ENCODE measurements at regions not wholly inside any gene's neighbourhood (a gene's known extent, or its start where the extent isn't known, plus 50 kb on each side); places are given as distances from the start of the nearest gene placed in this dataset.
"Not testable (repeated sequence)": the region's sequence is repeated elsewhere in the genome, so short reads cannot be mapped to it uniquely, and the experiment has no call there.

DNA sequence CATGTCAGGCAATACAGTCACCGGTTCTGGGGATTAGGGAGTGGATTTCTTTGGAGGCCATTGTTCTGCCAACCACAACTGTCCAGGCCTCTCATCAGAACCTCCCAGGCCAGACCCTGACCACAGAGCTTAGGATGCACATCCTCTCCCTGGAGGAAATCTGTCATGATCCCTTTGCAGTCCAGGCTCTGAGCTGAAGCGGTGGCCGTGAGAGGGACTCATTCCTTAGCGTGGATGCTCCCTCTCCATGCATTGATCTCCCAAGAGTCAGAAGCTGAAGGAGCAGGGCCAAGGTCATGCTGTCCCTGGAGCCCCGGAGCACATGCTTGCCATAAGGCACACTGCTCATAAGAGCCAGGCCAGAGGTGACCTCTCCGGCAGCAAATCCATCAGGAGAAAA lies 181.4 kb downstream of the COPRS start:
- Histone ChIP-seq H3K9me3 (no peaks in the 10 kb centered on the region), H3K4me1 (peaks cover 4% of the 10 kb centered on the region), H3K36me3 (ENCODE audit: insufficient read depth in 1 of 2, low read depth in 1 of 2) (no peaks in the 10 kb centered on the region), H3K4me3 (no peak overlapping the region), H3K27ac (no peak overlapping the region), H3K27me3 (ENCODE audit: insufficient read depth in 3 of 3, low read length in 2 of 3) (peaks cover 0 to 10% (median 0%) of the 10 kb centered on the region in 3 donors)
- intact Hi-C loops (cut with DNase I): no loop called here
- no peak for TF ChIP-seq CTCF (IDR thresholded peaks at IDR 0.05)
- ATAC-seq (no peak), DNase-seq (no peak)
- 47 to 64% (median 47%) methylated on average over 6 of the region's 6 CpGs for WGBS, 3 donors

DNA sequence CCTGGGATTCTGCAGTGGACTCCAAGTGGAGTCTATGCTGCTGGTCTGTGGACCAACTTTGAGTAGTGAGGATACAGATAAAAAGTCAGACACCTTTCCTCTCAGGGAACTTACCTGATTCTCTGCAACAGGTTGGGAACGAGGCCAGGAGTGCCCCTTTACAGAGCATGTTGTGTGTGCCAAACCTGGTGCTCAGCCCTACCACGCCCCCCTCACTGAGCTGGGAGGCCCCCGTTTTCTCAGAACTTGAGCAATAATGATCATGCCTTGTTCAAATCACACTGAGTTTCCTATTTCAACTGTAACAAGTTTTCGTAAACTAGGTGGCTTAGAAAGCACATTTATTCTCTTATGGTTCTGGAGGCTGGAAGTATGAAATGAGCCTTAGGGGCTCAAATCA lies 182.0 kb downstream of the COPRS start:
- H3K4me1 ChIP-seq: peaks cover 4% of the 10 kb centered on the region
- peaks cover 0 to 10% (median 0%) of the 10 kb centered on the region in 3 donors for H3K27me3 ChIP-seq (ENCODE audit: insufficient read depth in 3 of 3, low read length in 2 of 3)
- no peak for TF ChIP-seq CTCF (IDR thresholded peaks at IDR 0.05)
- H3K4me3 ChIP-seq: no peak overlapping the region
- WGBS, 3 donors: 89 to 96% (median 91%) methylated on average over 4 of the region's 4 CpGs
- no peak for DNase-seq
- H3K9me3 ChIP-seq: no peaks in the 10 kb centered on the region
- ATAC-seq: no peak
- intact Hi-C loops (cut with DNase I): no loop called here
- H3K36me3 ChIP-seq (ENCODE audit: insufficient read depth in 1 of 2, low read depth in 1 of 2): no peaks in the 10 kb centered on the region
- H3K27ac ChIP-seq: no peak overlapping the region

- H3K4me1 ChIP-seq; ATAC-seq; intact Hi-C loops (cut with DNase I); H3K9me3 ChIP-seq; H3K36me3 ChIP-seq (ENCODE audit: insufficient read depth in 1 of 2, low read depth in 1 of 2); DNase-seq; H3K27ac ChIP-seq; H3K4me3 ChIP-seq: not testable (repeated sequence)
- H3K27me3 ChIP-seq (ENCODE audit: insufficient read depth in 3 of 3, low read length in 2 of 3): peaks cover 0 to 10% (median 2%) of the 10 kb centered on the region in 3 donors
- 82 to 92% (median 87%) methylated on average over 5 of the region's 5 CpGs for WGBS, 3 donors
Observed at GRCh38 chr17:31675392-31675791, 183.7 kb downstream of the COPRS start.

DNA sequence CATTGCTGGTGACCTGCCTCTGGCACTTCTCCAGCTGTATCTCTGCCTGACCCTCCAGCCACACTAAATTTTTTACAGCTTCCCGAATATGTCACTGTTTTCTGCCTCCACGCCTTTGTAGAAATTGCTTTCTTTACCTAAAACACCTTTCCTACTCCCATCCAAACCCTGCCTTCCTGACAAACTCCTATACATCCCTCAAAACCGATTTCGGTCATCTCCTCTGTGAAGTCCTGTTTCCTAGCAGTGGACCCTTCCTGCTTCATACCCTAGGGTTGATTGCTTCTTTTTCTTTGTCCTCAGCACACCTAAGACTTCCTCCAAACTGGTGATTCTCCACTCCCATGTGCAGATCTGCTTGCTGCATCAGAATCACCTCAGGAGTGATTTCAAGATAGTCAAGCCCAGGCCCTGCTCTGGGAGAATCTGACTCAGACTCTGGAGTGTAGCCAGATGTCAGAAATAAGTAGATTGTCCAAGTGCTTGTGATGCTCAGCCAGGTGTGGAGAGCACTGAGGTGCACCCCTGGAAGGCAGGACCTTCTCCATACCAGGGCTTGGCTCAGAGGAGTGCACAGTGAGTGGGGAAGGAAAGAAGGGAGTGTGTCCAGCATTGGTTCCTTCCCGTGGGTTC lies 184.2 kb downstream of the COPRS start:
- no peak overlapping the region for H3K4me3 ChIP-seq
- peaks cover 0 to 10% (median 2%) of the 10 kb centered on the region in 3 donors for H3K27me3 ChIP-seq (ENCODE audit: insufficient read depth in 3 of 3, low read length in 2 of 3)
- whole genome bisulfite sequencing, 3 donors: 60 to 68% (median 62%) methylated on average over 5 of the region's 5 CpGs
- H3K4me1 ChIP-seq: peaks cover 4% of the 10 kb centered on the region
- ATAC-seq (no peak), DNase-seq (no peak)
- no peaks in the 10 kb centered on the region for H3K9me3 ChIP-seq
- intact Hi-C loops (cut with DNase I): no loop called here
- H3K27ac ChIP-seq: no peak overlapping the region
- no peaks in the 10 kb centered on the region for H3K36me3 ChIP-seq (ENCODE audit: insufficient read depth in 1 of 2, low read depth in 1 of 2)
- TF ChIP-seq CTCF (IDR thresholded peaks at IDR 0.05): no peak

GRCh38 chr17:31674305-31674704 lies 184.7 kb downstream of the COPRS start:
- WGBS, 3 donors: 31 to 33% (median 31%) methylated on average over 8 of the region's 8 CpGs
- intact Hi-C loops (cut with DNase I): no loop called here
- no peak for ATAC-seq

More at GRCh38 chr17:31674305-31674704, 184.7 kb downstream of the COPRS start:
- no peak for DNase-seq
- Histone ChIP-seq H3K4me1 (peaks cover 4% of the 10 kb centered on the region), H3K27me3 (ENCODE audit: insufficient read depth in 3 of 3, low read length in 2 of 3) (peaks cover 0 to 10% (median 2%) of the 10 kb centered on the region in 3 donors), H3K36me3 (ENCODE audit: insufficient read depth in 1 of 2, low read depth in 1 of 2) (no peaks in the 10 kb centered on the region), H3K4me3 (no peak overlapping the region), H3K9me3 (no peaks in the 10 kb centered on the region), H3K27ac (no peak overlapping the region)
- no peak for TF ChIP-seq CTCF (IDR thresholded peaks at IDR 0.05)

Data from psoas muscle (tissue), 7 donors.